Duodenal mucosa (tissue), 2 donors: ENCODE measurements at regions not wholly inside any gene's neighbourhood (a gene's known extent, or its start where the extent isn't known, plus 50 kb on each side); places are given as distances from the start of the nearest gene placed in this dataset.

Experiments used
- H3K27ac ChIP-seq: one replicate; pipeline ENCODE4 v1.7.0; 2013; ENCODE audit warnings: low read depth, low read length
- H3K27me3 ChIP-seq, 2 donors: one replicate each; pipeline ENCODE4 v1.7.0; 2013; ENCODE audit warnings: low read length in 2 of 2, control low read depth in 1 of 2; ENCODE audit not compliant: insufficient read depth in 2 of 2, control insufficient read depth in 1 of 2
- H3K36me3 ChIP-seq, 2 donors: one replicate each; pipeline ENCODE4 v1.7.0; 2013; ENCODE audit warnings: low read length in 2 of 2, control low read depth in 1 of 2; ENCODE audit not compliant: insufficient read depth in 2 of 2, control insufficient read depth in 1 of 2
- H3K4me1 ChIP-seq, 2 donors: one replicate each; pipeline ENCODE4 v1.7.0; 2013; ENCODE audit warnings: low read length in 2 of 2, control low read depth in 1 of 2; ENCODE audit not compliant: insufficient read depth in 2 of 2, control insufficient read depth in 1 of 2
- H3K4me3 ChIP-seq, 2 donors: one replicate each; pipeline ENCODE4 v1.7.0; 2013; ENCODE audit warnings: low read length in 2 of 2, low read depth in 1 of 2
- H3K9ac ChIP-seq, 2 donors: one replicate each; pipeline ENCODE4 v1.7.0; 2013; ENCODE audit warnings: low read length in 2 of 2, low read depth in 1 of 2
- H3K9me3 ChIP-seq, 2 donors: one replicate each; pipeline ENCODE4 v1.7.0; 2013; ENCODE audit warnings: low read length in 2 of 2, control low read depth in 1 of 2; ENCODE audit not compliant: control insufficient read depth in 1 of 2

GRCh38 chr1:217188280-217189237, 442.3 kb downstream of the GPATCH2 start:
- Histone ChIP-seq H3K4me1 (no peaks in the 10 kb centered on the region), H3K4me3 (no peak overlapping the region), H3K36me3 (no peaks in the 10 kb centered on the region), H3K27ac (no peak overlapping the region), H3K9me3 (no peaks in the 10 kb centered on the region), H3K9ac (no peak overlapping the region), H3K27me3 (no peaks in the 10 kb centered on the region)

- H3K9me3 ChIP-seq: no peaks in the 10 kb centered on the region
- no peaks in the 10 kb centered on the region for H3K27me3 ChIP-seq
- no peak overlapping the region for H3K9ac ChIP-seq
- H3K36me3 ChIP-seq: no peaks in the 10 kb centered on the region
- H3K4me3 ChIP-seq: no peak overlapping the region
- H3K27ac ChIP-seq: no peak overlapping the region
- H3K4me1 ChIP-seq: no peaks in the 10 kb centered on the region
These were observed 444.2 kb downstream of the GPATCH2 start for GRCh38 chr1:217186664-217187063.

GRCh38 chr1:217184854-217185253, 446.0 kb downstream of the GPATCH2 start:
- no peak overlapping the region for H3K4me3 ChIP-seq
- no peaks in the 10 kb centered on the region for H3K36me3 ChIP-seq
- no peaks in the 10 kb centered on the region for H3K9me3 ChIP-seq
- H3K27me3 ChIP-seq: no peaks in the 10 kb centered on the region
- no peak overlapping the region for H3K9ac ChIP-seq
- no peak overlapping the region for H3K27ac ChIP-seq
- H3K4me1 ChIP-seq: no peaks in the 10 kb centered on the region

GRCh38 chr1:217182992-217183391, 447.9 kb downstream of the GPATCH2 start:
- no peaks in the 10 kb centered on the region for H3K9me3 ChIP-seq
- no peaks in the 10 kb centered on the region for H3K4me1 ChIP-seq
- no peaks in the 10 kb centered on the region for H3K36me3 ChIP-seq
- no peak overlapping the region for H3K4me3 ChIP-seq
- no peak overlapping the region for H3K9ac ChIP-seq
- no peak overlapping the region for H3K27ac ChIP-seq
- no peaks in the 10 kb centered on the region for H3K27me3 ChIP-seq

GRCh38 chr1:217181756-217182155, 449.1 kb downstream of the GPATCH2 start:
- H3K36me3 ChIP-seq: no peaks in the 10 kb centered on the region
- no peak overlapping the region for H3K4me3 ChIP-seq
- no peaks in the 10 kb centered on the region for H3K4me1 ChIP-seq
- H3K9me3 ChIP-seq: no peaks in the 10 kb centered on the region
- H3K9ac ChIP-seq: no peak overlapping the region
- H3K27me3 ChIP-seq: no peaks in the 10 kb centered on the region
- no peak overlapping the region for H3K27ac ChIP-seq

GRCh38 chr1:217181176-217181746, 449.6 kb downstream of the GPATCH2 start:
- Histone ChIP-seq H3K27me3 (no peaks in the 10 kb centered on the region), H3K9ac (no peak overlapping the region), H3K4me1 (no peaks in the 10 kb centered on the region), H3K4me3 (no peak overlapping the region), H3K36me3 (no peaks in the 10 kb centered on the region), H3K27ac (no peak overlapping the region), H3K9me3 (no peaks in the 10 kb centered on the region)

- Histone ChIP-seq H3K4me3 (no peak overlapping the region), H3K27ac (no peak overlapping the region), H3K36me3 (no peaks in the 10 kb centered on the region), H3K4me1 (no peaks in the 10 kb centered on the region), H3K9ac (no peak overlapping the region), H3K27me3 (no peaks in the 10 kb centered on the region), H3K9me3 (no peaks in the 10 kb centered on the region)
These were observed 450.4 kb downstream of the GPATCH2 start for GRCh38 chr1:217180443-217180842.

GRCh38 chr1:217164403-217164802, 441.2 kb upstream of the ESRRG start:
- Histone ChIP-seq H3K4me3 (no peak overlapping the region), H3K4me1 (no peaks in the 10 kb centered on the region), H3K27me3 (no peaks in the 10 kb centered on the region), H3K9me3 (no peaks in the 10 kb centered on the region), H3K27ac (no peak overlapping the region), H3K36me3 (no peaks in the 10 kb centered on the region), H3K9ac (no peak overlapping the region)

GRCh38 chr1:217153361-217153760, 430.1 kb upstream of the ESRRG start:
- Histone ChIP-seq H3K27me3 (no peaks in the 10 kb centered on the region), H3K4me1 (no peaks in the 10 kb centered on the region), H3K9ac (no peak overlapping the region), H3K9me3 (no peaks in the 10 kb centered on the region), H3K27ac (no peak overlapping the region), H3K4me3 (no peak overlapping the region), H3K36me3 (no peaks in the 10 kb centered on the region)

- Histone ChIP-seq H3K27ac (no peak overlapping the region), H3K9ac (no peak overlapping the region)
These were observed 427.1 kb upstream of the ESRRG start for GRCh38 chr1:217150366-217150765.

More at GRCh38 chr1:217150366-217150765, 427.1 kb upstream of the ESRRG start:
- Histone ChIP-seq H3K4me3 (no peak overlapping the region), H3K36me3 (no peaks in the 10 kb centered on the region), H3K4me1 (no peaks in the 10 kb centered on the region), H3K27me3 (no peaks in the 10 kb centered on the region), H3K9me3 (no peaks in the 10 kb centered on the region)
